GM08714 (cell line): ENCODE measurements at regions not wholly inside any gene's neighbourhood (a gene's known extent, or its start where the extent isn't known, plus 50 kb on each side); places are given as distances from the start of the nearest gene placed in this dataset.

ENCODE experiments used
- H3K4me3 ChIP-seq: fragments of 200-500 bp; sonication (Bioruptor generic); 2 replicates; pipeline ENCODE4 v1.5.1; 2014; ENCODE audit warnings: mild to moderate bottlenecking, low read length, inconsistent platforms
- ZNF274 ChIP-seq: IDR thresholded peaks from 2 replicates; pipeline ENCODE4 v1.6.1; 2012; ENCODE audit warnings: mild to moderate bottlenecking, low read depth, low read length

- TF ChIP-seq ZNF274: no peak
- no peak overlapping the region for H3K4me3 ChIP-seq
Observed at GRCh38 chr15:47265686-47266085, 451.6 kb upstream of the SEMA6D start.

- no peak overlapping the region for H3K4me3 ChIP-seq
- no peak for TF ChIP-seq ZNF274
Observed at GRCh38 chr15:47266566-47266965, 450.7 kb upstream of the SEMA6D start.

GRCh38 chr15:47273864-47274263, 443.4 kb upstream of the SEMA6D start:
- TF ChIP-seq ZNF274: no peak
- H3K4me3 ChIP-seq: no peak overlapping the region

- TF ChIP-seq ZNF274: no peak
- no peak overlapping the region for H3K4me3 ChIP-seq
Observed at GRCh38 chr15:47283246-47283645, 434.1 kb upstream of the SEMA6D start.

GRCh38 chr15:47288794-47289193, 428.5 kb upstream of the SEMA6D start:
- TF ChIP-seq ZNF274: no peak
- H3K4me3 ChIP-seq: no peak overlapping the region

GRCh38 chr15:47289656-47290055, 427.6 kb upstream of the SEMA6D start:
- H3K4me3 ChIP-seq: no peak overlapping the region
- no peak for TF ChIP-seq ZNF274

- no peak for TF ChIP-seq ZNF274
- H3K4me3 ChIP-seq: no peak overlapping the region
Observed at GRCh38 chr15:47291767-47292166, 425.5 kb upstream of the SEMA6D start.

GRCh38 chr15:47292638-47293190, 424.6 kb upstream of the SEMA6D start:
- TF ChIP-seq ZNF274: no peak
- H3K4me3 ChIP-seq: no peak overlapping the region

- no peak overlapping the region for H3K4me3 ChIP-seq
- TF ChIP-seq ZNF274: no peak
Observed at GRCh38 chr15:47293466-47294162, 423.7 kb upstream of the SEMA6D start.

GRCh38 chr15:47294765-47295259, 422.5 kb upstream of the SEMA6D start:
- no peak overlapping the region for H3K4me3 ChIP-seq
- TF ChIP-seq ZNF274: no peak

- no peak for TF ChIP-seq ZNF274
- H3K4me3 ChIP-seq: no peak overlapping the region
Observed at GRCh38 chr15:47296881-47297280, 420.4 kb upstream of the SEMA6D start.

- no peak overlapping the region for H3K4me3 ChIP-seq
- TF ChIP-seq ZNF274: no peak
Observed at GRCh38 chr15:47299846-47300434, 417.4 kb upstream of the SEMA6D start.

- H3K4me3 ChIP-seq: no peak overlapping the region
- no peak for TF ChIP-seq ZNF274
Observed at GRCh38 chr15:47300596-47300995, 416.7 kb upstream of the SEMA6D start.

- H3K4me3 ChIP-seq: no peak overlapping the region
- TF ChIP-seq ZNF274: no peak
Observed at GRCh38 chr15:47301481-47301880, 415.8 kb upstream of the SEMA6D start.

GRCh38 chr15:47304656-47305055, 412.6 kb upstream of the SEMA6D start:
- no peak overlapping the region for H3K4me3 ChIP-seq
- no peak for TF ChIP-seq ZNF274
